ENCODE measurements at regions not wholly inside any gene's neighbourhood (a gene's known extent, or its start where the extent isn't known, plus 50 kb on each side); places are given as distances from the start of the nearest gene placed in this dataset.

GRCh38 chr9:13555516-13555915 lies 276.0 kb upstream of the MPDZ start:
- TF ChIP-seq REST (tag by site-specific recombination; IDR thresholded peaks at IDR 0.05) (no peak), ZNF768 (tag by site-specific recombination; IDR thresholded peaks at IDR 0.05) (no peak), HOXA7 (CRISPR knock-in tag; IDR thresholded peaks at IDR 0.05; ENCODE audit: borderline replicate concordance) (no peak), CTCF (tag by site-specific recombination; IDR thresholded peaks at IDR 0.05) (no peak), ZNF174 (tag by site-specific recombination; IDR thresholded peaks at IDR 0.05) (no peak)
- TF ChIP-seq, protein P1, sequence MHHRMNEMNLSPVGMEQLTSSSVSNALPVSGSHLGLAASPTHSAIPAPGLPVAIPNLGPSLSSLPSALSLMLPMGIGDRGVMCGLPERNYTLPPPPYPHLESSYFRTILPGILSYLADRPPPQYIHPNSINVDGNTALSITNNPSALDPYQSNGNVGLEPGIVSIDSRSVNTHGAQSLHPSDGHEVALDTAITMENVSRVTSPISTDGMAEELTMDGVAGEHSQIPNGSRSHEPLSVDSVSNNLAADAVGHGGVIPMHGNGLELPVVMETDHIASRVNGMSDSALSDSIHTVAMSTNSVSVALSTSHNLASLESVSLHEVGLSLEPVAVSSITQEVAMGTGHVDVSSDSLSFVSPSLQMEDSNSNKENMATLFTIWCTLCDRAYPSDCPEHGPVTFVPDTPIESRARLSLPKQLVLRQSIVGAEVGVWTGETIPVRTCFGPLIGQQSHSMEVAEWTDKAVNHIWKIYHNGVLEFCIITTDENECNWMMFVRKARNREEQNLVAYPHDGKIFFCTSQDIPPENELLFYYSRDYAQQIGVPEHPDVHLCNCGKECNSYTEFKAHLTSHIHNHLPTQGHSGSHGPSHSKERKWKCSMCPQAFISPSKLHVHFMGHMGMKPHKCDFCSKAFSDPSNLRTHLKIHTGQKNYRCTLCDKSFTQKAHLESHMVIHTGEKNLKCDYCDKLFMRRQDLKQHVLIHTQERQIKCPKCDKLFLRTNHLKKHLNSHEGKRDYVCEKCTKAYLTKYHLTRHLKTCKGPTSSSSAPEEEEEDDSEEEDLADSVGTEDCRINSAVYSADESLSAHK (tag by site-specific recombination; IDR thresholded peaks at IDR 0.05) = no peak

All from HEK293 (cell line).